MV-4-11 (cell line): ENCODE measurements at regions not wholly inside any gene's neighbourhood (a gene's known extent, or its start where the extent isn't known, plus 50 kb on each side); places are given as distances from the start of the nearest gene placed in this dataset.

Experiments used
- DNase-seq: peaks from one replicate; lab custom pipeline; 2025; lab: John Stamatoyannopoulos, UW

- DNase-seq = no peak
Observed at GRCh38 chr12:13764748-13765147, 216.7 kb downstream of the GRIN2B start.

GRCh38 chr12:13749389-13749788, 232.0 kb downstream of the GRIN2B start:
- no peak for DNase-seq

DNA sequence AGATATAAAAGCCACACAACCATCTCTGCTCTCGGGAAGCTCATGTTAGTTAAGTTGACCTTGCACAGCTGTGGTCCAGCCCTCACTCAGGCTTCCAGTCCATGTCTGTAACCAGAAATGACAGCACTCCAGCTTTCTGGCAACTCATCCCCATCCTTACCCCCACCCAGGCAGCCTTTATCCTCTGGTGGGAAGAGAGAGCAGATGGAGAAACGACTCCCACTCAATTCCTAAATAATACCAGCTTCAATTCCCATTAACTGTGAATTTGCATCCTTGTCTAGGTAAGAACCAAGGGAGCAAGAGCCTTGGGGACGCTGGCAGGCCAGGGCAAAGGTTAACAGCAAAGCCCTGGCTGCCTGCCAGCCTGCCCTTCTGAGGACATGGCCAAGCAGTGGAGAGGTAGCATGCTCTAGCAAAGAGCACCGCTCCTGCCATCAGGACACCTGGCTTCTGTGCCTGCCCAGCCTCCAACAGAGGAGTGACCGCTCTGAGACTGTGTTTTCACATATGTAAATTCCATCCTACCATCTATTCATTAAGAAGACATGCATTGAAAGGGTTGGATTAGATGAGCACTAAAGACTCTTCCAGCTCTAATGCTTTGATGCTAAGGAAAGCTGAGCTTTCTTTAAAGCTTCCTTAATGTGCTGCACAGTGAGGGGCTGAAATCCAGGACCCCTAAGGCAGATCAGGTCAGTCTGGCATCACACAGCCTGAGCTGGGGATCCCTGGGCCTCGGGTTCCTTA, 236.1 kb downstream of the GRIN2B start:
- DNase-seq = no peak

DNA sequence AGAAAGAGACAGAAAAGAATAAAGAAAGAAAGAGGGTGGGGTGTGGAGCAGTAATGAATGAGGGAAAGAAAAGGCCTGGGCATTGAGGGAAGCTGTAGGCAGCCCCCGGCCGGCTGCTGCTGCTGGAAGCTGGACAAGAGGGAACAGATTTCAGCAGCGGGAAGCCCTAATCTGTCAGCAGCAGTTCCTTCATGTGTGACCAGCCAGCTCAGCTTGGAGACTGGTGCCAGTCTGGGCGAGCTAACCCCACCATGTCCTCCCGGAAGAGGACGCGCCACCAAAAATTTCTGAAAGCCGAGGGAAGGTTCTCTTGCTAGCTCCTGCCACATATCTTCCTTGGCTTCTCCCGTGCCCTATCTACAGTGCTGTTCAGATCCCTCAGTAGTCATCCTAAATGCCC, 236.8 kb downstream of the GRIN2B start:
- DNase-seq = no peak

GRCh38 chr12:13740149-13740545, 241.3 kb downstream of the GRIN2B start:
- DNase-seq = no peak

GRCh38 chr12:13735734-13736133, 245.7 kb downstream of the GRIN2B start:
- no peak for DNase-seq

GRCh38 chr12:13734584-13735152, 246.7 kb downstream of the GRIN2B start:
- DNase-seq = no peak

DNA sequence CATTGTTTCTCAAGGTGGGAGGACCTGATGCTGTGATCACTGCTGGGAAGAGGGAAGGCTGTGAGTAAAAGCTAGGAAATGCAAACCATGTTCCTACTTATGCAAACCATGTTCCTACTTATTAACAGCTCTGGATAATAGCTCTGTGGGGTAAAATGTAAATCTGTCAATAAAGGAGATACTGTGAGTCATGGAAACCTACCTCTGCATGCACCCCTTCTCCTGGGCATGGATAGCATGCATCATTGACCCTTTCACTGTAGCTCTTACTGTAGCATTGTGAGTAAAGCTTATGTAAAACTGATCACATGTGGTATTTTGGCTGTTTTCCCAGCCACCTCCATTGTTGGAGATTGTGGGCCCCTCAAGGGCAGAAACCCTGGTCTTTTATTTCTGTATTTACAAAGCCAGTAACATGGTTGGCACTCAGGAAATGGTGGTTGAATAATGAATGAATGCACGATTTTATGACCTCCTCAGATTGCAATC, 253.7 kb downstream of the GRIN2B start:
- no peak for DNase-seq

DNA sequence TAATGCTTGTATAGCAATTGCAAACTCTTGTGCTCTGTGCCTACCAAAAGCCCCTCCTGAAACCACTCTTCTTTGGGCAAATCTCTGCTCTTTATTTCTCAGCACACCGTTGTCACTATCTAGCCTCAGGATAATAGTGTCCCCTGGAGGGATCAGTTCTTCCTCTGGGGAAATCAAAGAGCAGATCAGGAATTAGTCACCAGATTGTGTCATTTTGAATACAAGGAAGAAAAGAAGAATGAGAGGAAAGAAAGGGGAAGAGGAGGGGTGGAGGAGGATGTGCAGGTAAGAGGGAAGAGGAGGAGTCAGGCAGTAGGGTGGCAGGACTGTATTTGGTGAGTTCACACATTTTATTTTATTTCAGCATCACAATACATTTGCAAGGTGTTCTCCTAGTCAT, 256.4 kb downstream of the GRIN2B start:
- DNase-seq = no peak

DNA sequence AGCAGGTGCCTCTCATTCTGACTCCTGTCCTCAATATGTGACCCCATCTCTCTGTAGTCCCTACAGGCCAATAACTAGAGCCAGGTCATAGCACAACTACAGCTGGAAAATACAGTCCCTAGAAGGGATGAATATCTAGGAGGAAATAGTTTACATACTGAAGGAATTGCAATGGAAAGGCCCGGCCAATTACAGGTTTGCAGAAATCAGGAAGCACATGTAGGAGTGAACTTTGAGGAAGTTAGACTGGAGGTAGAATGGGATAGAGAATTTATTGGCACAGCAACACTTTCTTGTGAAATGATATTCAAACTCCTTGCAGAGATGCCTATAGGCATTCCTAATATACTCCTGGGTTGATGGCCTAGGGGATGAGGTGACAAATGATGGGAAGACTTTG, 257.3 kb downstream of the GRIN2B start:
- DNase-seq = no peak

DNA sequence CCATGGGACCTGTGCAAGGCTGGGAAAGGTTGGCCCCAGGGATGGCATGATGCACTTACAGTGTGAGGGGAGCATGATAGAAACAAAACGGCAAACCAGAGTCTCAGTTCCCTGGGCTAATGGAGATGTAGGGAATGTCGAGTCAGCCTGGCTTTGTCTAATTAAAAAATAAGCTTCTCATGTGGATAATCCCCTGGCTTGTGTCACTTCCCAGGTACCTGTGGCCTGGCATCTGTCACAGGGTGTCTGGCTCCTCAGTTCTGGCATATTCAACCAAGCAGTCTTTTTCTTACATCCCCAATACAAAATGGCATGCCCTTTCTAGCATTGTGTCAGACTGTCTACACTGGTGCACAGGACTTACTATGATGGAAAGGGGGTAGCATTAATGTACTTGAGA, 261.4 kb downstream of the GRIN2B start:
- DNase-seq = no peak

GRCh38 chr12:13718271-13718670, 263.1 kb downstream of the GRIN2B start:
- no peak for DNase-seq

DNA sequence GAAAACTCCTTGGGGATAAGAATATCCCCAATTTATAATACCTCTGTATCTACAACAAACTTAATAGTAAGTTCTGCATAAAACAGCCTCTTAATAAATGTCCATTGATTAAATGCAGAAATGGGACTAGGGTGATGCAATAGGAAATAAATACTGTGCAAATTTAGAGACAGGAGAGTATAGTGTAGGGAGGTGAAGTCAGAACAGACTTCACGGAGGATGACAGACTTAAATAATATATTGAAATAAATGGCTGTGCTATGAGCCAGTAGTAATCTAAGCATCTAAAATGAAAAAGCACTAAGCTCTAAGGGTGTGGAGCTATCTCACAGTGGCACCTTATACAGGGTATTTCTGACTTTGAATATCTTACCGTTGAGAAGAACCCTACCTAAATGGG, 265.3 kb downstream of the GRIN2B start:
- no peak for DNase-seq

- DNase-seq = no peak
Observed at GRCh38 chr12:13713556-13714410, 267.6 kb downstream of the GRIN2B start.

DNA sequence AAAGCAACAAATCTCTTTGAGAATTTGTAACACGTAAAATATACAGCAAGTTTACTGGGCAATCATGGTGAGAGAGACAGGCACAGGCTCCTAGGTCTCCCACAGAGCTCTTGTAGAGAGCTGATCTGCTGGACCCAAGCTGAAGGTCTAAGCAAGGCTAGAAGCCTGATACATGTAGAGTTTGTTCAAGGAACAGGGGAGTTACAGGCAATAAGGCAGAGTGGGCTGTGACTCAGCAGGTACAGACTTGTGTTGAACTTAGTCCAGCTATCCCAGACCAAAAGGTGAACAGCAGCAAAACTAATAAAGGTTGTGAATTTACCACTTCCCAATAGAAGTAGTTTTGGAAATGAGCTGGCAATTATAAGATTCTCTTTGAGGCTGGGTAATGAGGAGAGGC, 273.6 kb downstream of the GRIN2B start:
- no peak for DNase-seq

- DNase-seq = no peak
Observed at GRCh38 chr12:13702381-13702780, 279.0 kb downstream of the GRIN2B start.

GRCh38 chr12:13701502-13701901, 279.9 kb downstream of the GRIN2B start:
- no peak for DNase-seq

DNA sequence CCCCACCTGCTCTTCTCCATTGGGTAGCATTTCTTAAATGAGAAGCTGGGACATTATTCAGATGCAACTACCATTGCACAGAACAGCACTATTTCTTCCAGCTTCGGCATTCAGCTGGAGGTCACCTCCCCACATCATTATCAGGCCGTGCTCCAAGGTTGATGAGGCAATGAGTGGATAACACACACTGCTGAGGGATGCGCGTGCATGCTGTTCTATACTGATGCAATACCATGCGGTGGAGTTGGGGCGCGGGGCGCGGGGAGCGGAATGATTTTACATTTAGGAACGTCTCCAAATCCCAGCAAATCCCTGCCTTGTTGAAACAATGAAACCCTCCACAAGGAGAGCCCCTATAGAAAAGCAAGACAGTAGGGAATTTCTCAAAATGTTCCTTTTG, 283.4 kb downstream of the GRIN2B start:
- DNase-seq = no peak

- no peak for DNase-seq
Observed at GRCh38 chr12:13695781-13696180, 285.6 kb downstream of the GRIN2B start.

GRCh38 chr12:13692332-13692731, 289.1 kb downstream of the GRIN2B start:
- DNase-seq = no peak

DNA sequence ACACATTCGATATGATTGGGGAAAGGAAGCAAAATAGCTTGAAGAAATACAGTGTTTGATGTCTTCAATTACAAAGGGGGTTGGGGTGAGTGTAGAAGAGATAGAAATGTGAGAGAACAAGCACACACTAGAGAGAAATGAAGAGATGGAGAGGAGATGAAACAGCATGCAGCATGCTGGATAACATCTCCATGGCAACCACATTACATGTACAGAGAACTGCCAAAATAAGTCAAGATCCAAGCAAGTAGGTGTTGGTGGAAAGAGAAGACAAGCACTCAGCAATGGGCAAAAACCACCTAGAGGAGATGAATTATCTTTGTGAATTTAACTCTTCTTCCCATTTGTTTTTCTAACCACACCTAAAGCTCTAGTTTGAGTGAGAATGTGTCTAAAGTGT, 289.8 kb downstream of the GRIN2B start:
- no peak for DNase-seq

GRCh38 chr12:13687633-13688032, 293.8 kb downstream of the GRIN2B start:
- DNase-seq = no peak

GRCh38 chr12:13686260-13686659, 295.1 kb downstream of the GRIN2B start:
- DNase-seq = no peak
